ENCODE measurements at regions not wholly inside any gene's neighbourhood (a gene's known extent, or its start where the extent isn't known, plus 50 kb on each side); places are given as distances from the start of the nearest gene placed in this dataset.

DNA sequence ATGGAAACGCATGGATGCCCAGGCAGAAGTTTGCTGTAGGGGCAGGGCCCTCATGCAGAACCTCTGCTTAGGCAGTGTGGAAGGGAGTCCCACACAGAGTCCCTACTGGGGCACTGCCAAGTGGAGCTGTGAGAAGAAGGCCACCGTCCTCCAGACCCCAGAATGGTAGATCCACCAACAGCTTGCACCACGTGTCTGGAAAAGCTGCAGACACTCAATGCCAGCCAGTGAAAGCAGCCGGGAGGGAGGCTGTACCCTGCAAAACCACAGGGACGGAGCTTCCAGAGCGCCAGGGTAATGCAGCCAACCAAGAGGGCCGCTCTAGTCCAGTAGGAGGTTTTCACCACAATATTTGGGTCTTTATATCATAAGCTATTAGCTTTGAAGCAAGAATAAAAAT is 97.1 kb upstream of the IQSEC1 start:
- TF ChIP-seq POLR2A (IDR thresholded peaks at IDR 0.05; ENCODE audit: low read depth): no peak
- TF ChIP-seq, protein P1, sequence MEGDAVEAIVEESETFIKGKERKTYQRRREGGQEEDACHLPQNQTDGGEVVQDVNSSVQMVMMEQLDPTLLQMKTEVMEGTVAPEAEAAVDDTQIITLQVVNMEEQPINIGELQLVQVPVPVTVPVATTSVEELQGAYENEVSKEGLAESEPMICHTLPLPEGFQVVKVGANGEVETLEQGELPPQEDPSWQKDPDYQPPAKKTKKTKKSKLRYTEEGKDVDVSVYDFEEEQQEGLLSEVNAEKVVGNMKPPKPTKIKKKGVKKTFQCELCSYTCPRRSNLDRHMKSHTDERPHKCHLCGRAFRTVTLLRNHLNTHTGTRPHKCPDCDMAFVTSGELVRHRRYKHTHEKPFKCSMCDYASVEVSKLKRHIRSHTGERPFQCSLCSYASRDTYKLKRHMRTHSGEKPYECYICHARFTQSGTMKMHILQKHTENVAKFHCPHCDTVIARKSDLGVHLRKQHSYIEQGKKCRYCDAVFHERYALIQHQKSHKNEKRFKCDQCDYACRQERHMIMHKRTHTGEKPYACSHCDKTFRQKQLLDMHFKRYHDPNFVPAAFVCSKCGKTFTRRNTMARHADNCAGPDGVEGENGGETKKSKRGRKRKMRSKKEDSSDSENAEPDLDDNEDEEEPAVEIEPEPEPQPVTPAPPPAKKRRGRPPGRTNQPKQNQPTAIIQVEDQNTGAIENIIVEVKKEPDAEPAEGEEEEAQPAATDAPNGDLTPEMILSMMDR (IDR thresholded peaks at IDR 0.05): no peak
- TF ChIP-seq EP300 (IDR thresholded peaks at IDR 0.05): no peak
- TF ChIP-seq POLR2AphosphoS5 (IDR thresholded peaks at IDR 0.05): no peak
- Histone ChIP-seq H3K4me3 (no peak overlapping the region), H3K9me3 (no peaks in the 10 kb centered on the region), H3K4me1 (no peaks in the 10 kb centered on the region), H3K36me3 (no peaks in the 10 kb centered on the region), H3K27ac (replicated peaks in 1 of 4) (no peak overlapping the region), H3K27me3 (peaks cover 0 to 11% (median 0%) of the 10 kb centered on the region in 4 donors)
- DNase-seq (ENCODE audit: extremely low spot score): no peak
- intact Hi-C loops (cut with DNase I): no loop called here
- WGBS: 81% methylated on average over 6 of the region's 7 CpGs

DNA sequence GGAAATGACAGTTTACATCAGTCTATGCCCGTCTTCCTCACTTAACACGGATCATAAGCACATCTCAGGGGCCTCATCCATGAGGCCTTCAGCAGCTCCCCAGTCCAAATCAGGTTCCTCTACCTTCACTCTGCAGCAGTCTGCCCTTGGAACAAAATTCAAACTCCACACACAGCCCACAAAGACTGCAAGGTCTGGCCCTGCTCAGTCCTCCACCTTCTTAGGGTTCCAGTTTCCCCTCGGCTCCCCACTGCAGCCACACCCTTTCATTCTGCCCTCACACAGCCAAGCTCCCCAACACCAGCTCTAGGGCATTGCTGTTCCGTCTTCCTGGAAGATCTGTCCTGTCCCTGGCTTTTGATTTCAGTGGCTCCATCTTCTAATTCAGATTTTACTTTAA is 95.2 kb upstream of the IQSEC1 start:
- Histone ChIP-seq H3K27me3 (peaks cover 0 to 12% (median 0%) of the 10 kb centered on the region in 4 donors), H3K4me3 (no peak overlapping the region), H3K27ac (replicated peaks in 1 of 4) (no peak overlapping the region), H3K4me1 (no peaks in the 10 kb centered on the region), H3K36me3 (no peaks in the 10 kb centered on the region), H3K9me3 (no peaks in the 10 kb centered on the region)
- WGBS: 84% methylated on average over 4 of the region's 4 CpGs
- no peak for DNase-seq (ENCODE audit: extremely low spot score)
- TF ChIP-seq POLR2AphosphoS5 (IDR thresholded peaks at IDR 0.05) (no peak), POLR2A (IDR thresholded peaks at IDR 0.05; ENCODE audit: low read depth) (no peak), EP300 (IDR thresholded peaks at IDR 0.05) (no peak)
- TF ChIP-seq, protein P1 (IDR thresholded peaks at IDR 0.05): no peak
- intact Hi-C loops (cut with DNase I): no loop called here

DNA sequence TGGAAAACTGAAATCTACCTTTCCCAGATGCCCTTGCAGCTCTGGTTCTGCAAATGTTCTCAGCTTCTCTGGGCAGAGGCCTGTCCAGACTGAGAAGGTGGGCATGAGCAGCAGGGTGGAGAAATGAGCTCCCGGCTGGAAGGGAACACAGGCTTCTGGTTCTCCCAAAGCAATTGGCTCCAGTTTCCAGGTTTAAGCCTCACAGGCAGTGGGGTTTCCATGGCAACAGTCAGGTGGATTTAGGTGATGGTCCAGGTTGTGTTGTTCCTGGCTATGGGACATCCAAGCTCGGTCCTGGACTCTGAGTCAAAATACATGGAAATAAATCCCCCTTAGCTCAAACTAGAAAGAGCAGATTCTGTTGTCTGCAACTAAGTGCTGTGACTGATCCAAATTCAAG is 94.6 kb upstream of the IQSEC1 start:
- Histone ChIP-seq H3K4me1 (no peaks in the 10 kb centered on the region), H3K4me3 (no peak overlapping the region), H3K9me3 (no peaks in the 10 kb centered on the region), H3K27me3 (peaks cover 0 to 17% (median 0%) of the 10 kb centered on the region in 4 donors), H3K36me3 (no peaks in the 10 kb centered on the region), H3K27ac (replicated peaks in 1 of 4) (no peak overlapping the region)
- no peak for DNase-seq (ENCODE audit: extremely low spot score)
- WGBS: 93% methylated on average over 2 of the region's 2 CpGs
- no peak for TF ChIP-seq POLR2AphosphoS5 (IDR thresholded peaks at IDR 0.05)
- TF ChIP-seq, protein P1 (IDR thresholded peaks at IDR 0.05): no peak
- TF ChIP-seq POLR2A (IDR thresholded peaks at IDR 0.05; ENCODE audit: low read depth): no peak
- no peak for TF ChIP-seq EP300 (IDR thresholded peaks at IDR 0.05)
- intact Hi-C loops (cut with DNase I): no loop called here

DNA sequence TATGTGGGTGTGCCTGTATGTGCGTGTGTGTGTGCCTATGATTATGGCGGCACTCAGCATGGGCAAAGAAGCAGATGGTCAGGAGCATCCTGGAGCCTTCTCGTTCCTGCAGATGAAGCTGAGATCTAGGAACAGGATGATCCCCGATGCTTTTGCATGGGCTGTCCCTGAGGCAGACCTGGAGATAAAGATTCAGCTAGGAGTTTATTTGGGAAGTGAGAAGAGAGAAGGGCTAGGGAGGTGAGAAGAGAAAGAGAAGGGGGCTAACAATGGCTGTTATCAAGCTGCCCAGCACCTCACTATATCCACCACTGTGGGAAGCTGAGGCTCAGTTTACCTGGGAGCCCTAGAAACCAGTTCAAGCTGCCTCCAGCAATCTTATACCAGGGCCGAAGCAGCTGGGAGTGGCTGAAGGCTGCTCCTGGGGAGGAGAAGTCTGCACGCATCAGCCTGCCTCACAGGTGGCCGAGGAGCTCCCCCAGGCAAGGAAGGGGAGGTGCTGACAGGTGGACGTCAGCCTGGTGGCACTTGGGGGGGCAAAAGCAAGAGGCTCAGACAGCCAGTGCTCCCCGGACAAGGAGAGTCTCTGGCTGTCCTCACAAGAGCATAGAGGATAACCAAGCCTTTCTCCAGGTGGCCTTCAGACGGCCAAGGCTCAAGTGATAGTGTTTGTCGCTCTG is 94.0 kb upstream of the IQSEC1 start:
- peaks cover 0 to 20% (median 0%) of the 10 kb centered on the region in 4 donors for H3K27me3 ChIP-seq
- 77% methylated on average over 10 of the region's 11 CpGs for WGBS
- no peaks in the 10 kb centered on the region for H3K36me3 ChIP-seq
- no peak for DNase-seq (ENCODE audit: extremely low spot score)
- intact Hi-C loops (cut with DNase I): no loop called here
- TF ChIP-seq POLR2A (IDR thresholded peaks at IDR 0.05; ENCODE audit: low read depth) (no peak), POLR2AphosphoS5 (IDR thresholded peaks at IDR 0.05) (no peak), EP300 (IDR thresholded peaks at IDR 0.05) (no peak)
- TF ChIP-seq, protein P1 (IDR thresholded peaks at IDR 0.05): no peak
- no peak overlapping the region for H3K4me3 ChIP-seq
- H3K4me1 ChIP-seq: no peaks in the 10 kb centered on the region
- no peak overlapping the region for H3K27ac ChIP-seq (replicated peaks in 1 of 4)
- H3K9me3 ChIP-seq: no peaks in the 10 kb centered on the region
